ENCODE measurements at regions not wholly inside any gene's neighbourhood (a gene's known extent, or its start where the extent isn't known, plus 50 kb on each side); places are given as distances from the start of the nearest gene placed in this dataset.
A peak's percentile ranks its signal among the peaks of the same experiment; 100 is the strongest.
"Not testable (repeated sequence)": the region's sequence is repeated elsewhere in the genome, so short reads cannot be mapped to it uniquely, and the experiment has no call there.

DNA sequence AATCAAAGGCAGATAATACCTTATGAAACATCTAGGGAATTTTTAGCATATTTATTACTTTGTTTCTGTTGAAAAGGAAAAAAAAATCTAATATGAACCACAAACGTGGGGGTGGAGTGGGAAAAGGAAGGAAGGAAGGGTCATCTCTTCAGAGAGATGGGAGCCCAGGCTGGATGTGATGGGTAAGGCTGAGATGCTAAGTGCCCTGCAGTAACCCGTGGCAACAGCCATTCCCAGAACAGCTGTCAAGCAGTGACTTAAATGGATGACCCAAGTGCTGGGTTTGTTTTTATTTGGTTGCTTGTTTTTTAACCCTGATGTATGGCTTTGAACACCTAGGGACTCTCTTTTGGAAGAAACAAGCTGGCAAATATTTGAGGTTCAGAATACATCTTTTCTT lies 50.7 kb upstream of the KLF7 start:
- no peak for DNase-seq

DNA sequence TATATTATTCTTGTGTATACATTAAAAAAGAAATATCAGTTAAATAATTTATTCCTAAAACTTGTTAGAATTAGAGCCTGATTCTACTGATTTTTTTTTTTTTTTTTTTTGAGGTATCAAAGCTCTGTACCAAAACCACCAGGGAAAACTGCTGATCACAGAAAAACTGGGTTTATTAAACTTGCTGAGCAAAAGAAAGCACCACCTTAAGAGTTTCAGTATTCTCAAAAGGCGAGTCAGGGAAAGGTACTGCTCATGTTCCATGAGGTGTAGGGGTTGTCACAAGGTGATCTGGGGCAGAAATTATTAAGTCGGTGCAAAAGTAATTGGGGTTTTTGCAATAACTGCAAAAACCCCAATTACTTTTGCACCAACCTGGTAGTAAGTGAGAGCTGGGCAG lies 51.7 kb upstream of the KLF7 start:
- no peak for DNase-seq

DNA sequence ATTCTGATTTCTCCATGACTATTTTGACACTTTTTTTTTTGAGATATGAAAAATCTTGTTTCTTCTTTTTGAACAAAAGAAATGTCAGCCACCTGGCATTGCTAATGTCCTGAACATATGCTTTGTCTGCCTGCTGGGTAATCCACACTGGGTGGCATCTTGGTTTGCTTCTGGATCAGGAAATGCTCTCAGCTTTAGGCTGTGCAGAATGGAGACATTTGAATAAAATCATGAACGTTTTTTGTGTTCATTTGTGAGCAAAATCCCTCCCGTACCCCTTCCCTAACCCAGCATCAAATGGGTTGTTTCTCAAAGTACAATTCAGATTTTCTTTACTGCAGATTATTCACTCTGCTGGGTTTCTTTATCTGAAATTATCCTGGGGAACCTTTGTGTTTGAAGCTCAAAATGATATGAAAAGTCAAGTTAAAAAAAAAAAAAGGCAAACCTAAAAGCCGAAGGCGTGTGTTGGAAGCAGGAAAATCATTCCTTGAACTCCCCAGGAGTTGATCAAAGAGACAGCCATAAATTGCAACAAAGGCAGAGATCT lies 53.4 kb upstream of the KLF7 start:
- DNase-seq = no peak

DNA sequence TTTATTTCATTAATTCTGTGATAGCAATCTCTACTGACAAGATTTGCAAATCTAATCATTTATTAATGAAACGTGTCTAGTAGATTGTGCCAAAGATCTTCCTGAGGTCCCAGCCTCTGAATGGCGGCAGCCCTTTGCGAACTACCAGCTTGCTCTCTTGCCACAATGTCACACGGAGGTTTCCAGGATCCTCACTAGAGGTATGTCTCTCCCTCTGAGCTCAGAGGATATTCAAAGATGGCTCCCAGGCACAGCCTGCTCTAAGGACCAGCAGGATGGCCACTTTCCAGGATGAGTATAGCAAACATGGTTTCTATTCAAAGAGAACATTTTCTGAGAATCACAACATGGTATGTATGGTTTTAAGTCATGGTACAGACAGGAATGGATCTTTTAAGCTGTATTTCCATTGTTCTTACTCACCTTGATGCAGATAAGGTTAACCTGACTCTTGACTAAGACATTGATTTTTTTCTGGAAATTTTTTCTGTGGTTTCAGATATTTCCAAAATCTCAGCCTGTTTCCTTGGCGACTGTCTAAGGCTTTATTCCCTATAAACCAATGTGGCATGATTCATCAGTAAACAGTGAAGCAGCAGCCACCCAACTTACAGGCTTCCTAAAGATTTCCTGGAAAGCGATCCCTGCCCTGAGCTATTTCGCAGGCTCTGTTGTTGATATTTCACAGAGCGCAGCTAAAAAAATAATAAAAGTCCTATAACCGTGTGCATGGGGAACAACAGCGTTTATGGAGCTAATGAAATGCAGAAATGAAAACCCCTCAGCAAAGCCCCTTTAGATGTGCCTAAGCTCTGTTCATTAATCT lies 54.1 kb upstream of the KLF7 start:
- DNase-seq = no peak

DNA sequence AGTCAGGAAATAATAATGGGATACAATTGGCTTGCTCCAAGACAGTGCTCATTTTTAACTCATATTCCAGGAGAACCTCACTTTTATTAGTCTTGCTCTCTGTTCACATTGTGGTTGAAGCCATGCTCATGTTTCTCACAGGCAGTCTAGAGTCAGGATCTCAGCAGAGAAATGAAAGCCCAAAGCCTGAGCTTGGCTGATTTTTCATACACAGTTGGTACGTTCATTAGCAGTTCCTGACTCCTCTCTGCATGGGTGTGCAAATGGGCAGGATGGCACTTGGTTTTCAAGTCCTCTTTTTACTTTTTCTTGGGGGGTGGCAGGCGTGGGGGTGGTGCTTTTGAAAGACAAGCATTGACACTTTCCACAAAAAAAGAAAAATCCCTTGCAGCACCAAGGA lies 56.0 kb upstream of the KLF7 start:
- no peak for DNase-seq

DNA sequence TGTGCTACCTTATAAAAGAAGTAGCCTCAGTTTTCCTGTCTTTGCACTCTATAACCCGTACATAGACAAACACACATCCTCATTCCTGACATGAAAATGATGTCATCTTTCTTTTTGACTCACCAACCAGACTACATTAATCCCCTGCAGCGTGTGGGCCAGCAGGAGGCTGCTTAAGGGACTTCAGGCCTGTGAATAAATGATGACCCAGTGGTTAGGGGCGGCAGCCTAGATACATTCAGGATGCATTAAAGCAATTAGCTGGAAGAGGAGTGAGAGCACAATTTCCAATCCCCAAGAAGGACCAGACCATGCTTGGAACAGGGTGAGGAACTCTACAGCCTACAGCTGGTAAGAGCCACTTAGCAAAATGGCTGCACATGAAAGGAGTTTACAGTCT lies 57.3 kb upstream of the KLF7 start:
- peak; percentile 69 for DNase-seq

DNA sequence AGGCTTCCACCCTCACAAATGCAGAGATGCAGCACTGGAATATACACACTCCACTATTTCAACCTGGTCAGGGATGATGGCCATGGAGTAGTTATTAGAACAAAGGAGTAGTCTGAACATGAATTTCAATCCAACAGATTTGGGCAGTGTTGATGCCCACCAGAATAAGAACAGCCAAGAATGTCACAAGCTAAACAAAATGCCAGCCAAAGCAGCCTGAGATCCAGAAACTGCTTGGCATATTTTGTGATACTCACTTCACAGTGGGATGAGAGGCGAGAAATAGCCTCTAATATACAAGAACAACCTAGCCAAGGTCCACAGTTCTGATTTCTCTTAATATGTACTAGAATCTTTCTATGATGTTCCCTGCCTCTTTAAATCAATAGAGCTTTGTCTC lies 58.6 kb upstream of the KLF7 start:
- DNase-seq = no peak

DNA sequence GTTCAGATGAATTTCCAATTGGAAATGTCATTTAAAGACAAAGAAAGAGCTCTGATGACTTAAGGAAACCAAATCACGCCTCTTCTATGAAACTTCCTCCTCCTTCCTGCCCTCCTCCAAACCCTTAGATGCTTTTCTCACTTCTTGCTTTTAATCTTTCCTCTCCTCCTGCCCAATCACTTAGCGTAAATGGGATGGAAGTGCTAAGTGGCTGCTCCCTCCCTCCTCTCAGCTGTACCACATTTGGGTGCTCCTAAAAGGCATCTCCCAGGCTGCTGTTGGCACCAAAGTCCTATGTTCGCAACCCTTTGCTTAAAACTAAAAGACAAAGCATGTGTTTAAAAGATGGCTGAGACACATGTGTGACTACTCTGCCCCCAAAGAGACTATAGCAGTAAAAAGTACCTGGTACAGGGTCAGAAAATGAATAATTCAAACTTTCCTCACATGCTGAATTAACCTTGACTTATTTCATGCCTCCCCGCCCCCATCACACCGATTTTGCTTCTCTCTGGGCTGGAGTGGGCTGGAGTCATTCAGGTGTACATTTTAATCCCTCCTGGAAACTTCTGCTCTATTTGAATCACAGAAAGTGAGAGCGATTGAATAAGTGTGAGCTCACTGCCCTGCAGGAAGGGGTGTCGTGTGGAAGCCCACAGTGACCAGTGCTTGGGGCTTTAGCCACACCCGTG lies 59.2 kb upstream of the KLF7 start:
- DNase-seq = peak; percentile 42

DNA sequence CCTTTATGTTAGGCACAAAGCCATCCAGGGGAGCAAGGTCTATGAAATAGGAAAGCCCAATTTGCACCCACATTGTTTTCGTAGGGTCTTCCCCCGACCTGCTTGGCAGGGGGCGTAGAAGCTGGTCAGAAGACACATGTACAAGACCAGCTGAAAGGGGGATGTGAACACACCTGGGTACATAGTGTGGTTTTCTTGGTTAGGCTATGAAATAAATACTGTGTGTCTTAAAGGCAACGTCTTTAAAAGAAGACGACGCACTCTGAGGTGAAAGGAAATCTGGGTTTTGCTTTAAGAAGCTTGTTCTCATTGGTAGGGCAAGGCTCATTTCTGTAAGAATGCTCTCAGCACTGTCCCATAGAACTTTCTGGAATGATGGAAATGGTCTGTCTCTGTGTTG lies 60.0 kb upstream of the KLF7 start:
- no peak for DNase-seq

DNA sequence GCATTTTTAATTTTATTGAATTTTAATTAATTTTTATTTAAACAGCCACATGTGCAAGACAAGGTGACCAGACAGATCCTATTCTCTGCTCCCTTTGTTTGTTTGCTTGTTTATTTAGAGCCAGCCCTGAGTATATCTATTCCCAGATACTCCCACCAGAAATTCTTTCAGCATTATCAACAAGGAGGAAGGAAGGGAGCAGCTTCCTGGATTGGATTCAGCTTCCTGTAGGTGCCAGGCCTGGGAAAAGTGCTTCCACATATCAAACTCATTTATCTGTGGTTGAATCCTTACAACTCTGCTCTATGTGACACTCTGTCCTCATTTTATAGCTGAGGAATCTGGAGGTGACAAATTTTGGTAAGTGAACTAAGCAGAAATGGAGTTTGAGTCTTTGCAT lies 60.5 kb upstream of the KLF7 start:
- no peak for DNase-seq

DNA sequence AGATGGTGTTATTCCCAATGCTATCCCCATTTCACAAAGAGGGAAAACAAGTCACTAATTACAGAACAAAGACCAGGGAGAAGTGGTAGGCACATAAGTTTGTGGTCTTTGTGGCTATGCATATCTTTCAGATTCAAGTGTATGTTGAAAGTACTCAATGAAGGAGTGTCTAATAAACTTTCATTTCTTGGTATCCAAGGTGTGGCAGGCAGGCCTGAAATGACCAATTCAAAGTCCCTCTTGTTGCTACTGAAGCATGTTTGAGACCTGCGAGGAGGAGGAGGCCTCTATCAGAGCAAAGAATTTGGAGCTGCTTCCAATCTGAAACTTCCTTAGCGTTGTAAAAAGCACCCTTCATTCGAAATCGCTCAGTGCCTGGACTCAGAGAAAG lies 60.9 kb upstream of the KLF7 start:
- DNase-seq = no peak

DNA sequence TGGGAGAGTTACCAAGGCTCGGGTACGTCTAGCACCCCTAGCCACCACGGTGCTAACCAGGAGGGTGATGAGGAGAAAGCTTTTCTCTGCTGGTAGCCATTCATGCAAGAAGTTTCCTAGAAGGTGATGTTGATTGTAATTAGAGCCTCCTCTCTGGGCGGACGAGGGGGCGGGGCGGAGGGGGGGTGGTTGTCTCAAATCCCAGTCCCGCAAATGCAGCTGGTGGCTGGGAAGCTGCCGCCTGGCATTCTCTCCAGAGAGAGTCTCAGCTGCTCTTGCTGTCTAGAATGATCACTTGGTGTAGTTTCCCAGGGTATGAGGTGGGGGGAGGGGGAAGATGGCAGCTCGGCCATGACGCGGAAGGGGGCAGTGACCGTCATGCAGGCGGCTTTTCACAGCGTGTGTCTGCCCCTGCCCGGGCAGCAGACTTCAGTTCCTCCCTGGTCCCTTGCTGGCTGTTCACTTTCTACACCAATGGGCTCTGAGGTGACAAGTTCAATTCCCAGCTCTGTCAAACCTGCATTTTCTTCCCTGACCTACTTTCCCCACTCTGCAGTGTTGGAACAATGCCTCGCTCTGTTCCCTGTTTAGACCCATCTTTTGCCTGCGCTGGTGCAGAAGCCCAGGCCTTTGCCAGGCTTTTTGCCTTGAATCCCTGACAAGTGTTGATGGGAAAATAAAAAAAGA lies 61.5 kb upstream of the KLF7 start:
- DNase-seq = no peak

DNA sequence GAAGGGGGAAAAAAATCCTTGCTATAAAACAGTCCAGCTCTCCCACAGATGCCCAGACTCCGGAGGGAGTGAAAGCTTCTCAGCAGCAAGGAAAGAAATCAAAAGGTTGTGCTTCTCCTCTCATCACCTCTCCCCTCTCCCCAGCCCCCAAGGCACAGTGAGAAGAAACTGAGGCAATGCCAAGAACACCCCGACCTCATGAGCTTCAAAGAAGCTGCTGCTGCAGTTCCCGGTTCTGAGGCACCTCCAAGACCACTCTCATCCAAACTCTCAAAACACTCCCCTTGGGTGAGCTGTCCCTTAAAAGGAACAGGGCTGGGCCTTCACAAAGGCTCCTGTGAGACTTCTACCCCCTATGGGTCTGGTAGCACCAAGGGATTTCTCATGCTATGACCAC lies 62.0 kb upstream of the KLF7 start:
- no peak for DNase-seq

DNA sequence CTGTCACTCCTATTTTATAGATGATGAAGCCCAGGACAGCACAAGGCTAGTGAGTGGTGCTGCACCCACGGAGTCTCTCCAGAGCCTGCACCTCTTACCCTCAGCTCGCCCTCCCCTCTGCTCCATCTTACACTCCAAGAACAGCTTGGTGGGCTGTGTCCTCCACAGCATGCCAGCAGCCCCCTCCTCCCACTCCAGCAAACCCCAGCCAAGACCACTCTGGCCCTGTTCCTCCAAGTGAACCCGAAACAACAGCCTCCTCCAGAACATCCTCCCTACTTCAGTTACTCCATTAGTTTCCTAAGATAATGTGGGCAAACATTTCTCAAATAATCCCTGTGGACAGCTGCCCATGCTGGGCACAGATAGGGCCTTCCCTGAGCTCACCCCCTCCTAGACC lies 62.7 kb upstream of the KLF7 start:
- DNase-seq = no peak

DNA sequence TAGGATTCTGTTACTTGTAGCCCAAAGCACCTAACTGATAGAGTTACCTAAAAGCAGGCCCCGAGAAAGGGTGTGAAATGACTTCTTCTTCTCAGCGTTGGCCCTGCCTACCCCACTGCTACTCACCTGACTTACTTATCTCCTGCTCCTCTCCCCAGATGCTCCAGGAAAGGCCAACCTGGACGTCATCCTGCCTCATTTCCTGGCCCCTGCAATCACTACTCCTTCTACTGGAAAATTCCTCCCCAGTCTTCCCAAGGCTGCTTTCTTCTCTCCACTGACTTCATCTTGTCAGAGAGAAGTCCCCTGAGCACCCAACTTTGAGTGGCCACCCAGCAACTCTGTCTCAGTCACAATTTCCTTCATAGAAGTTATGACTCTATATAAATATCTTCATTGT lies 63.4 kb upstream of the KLF7 start:
- no peak for DNase-seq

DNA sequence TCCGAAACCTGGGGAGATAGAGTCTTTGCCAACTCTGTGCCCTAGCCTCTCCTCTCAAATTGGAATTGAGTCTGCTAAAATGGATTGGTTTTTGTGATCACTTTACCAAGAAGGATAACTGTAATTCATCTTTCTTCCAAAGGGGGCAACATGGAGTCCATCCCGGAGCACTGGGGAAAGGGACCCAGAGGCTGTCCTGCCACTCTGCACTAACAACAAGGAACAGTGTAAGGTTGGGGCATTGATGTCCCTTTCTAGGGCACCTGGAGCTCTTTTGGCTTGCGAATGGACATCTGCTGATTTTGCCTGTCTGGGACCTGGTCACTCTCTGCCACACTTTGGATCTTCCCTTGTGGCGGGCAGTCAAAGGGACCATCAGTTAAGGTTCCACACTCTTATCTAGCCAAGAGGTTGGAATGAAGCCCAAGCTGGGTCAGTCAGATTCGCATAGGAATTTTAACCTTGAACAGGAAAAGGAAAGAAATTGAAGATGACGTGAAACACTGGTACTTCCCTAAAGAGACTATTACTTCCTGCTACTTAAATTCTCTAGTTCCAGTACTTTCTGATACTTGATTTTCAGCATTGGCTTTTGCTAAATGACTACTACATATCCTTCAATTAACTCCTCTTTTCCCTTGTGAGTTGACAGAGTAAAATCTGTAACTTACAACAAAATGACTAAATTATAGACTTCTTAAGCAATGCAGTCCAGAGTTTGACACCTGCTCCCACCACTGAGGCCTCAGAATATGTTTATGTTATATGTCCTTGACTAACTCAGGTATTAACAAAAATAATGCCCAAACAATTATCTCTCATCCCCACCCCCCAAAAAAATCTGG lies 64.7 kb upstream of the KLF7 start:
- DNase-seq = no peak

DNA sequence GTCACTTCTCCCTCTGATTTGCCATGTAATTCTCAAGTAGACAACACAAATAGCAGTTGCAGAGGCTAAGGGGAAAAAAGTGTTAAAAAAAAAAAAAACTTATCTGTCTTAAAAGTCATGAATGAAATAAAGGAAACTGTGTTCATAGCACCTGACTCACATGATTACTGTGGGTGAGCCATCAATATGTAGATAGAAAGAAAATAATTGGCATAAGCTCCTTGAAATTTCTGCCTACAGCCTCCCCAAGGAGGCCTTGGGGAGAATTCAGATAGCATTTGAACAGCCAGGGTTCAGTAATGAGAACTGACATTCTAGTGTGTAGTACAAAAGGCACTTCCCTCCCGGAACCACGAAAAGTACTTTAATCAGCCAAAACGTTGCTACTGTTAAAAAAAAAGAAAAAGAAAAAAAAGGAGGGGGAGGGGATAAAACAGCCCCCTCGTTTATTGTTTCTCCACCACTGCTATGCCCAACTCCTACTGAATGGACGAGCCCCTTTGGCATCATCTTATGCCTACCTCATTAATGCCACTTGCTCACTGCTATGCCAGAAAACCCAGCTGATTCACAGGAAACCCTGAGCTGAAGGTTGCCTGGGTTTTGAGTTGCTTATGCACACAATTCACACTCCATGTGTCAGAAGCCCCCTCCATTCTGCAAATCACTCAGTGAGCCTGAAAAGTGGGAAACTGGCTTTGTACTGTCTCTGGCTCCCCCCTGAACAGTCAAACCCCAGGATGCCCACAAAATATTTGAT lies 65.5 kb upstream of the KLF7 start:
- no peak for DNase-seq

DNA sequence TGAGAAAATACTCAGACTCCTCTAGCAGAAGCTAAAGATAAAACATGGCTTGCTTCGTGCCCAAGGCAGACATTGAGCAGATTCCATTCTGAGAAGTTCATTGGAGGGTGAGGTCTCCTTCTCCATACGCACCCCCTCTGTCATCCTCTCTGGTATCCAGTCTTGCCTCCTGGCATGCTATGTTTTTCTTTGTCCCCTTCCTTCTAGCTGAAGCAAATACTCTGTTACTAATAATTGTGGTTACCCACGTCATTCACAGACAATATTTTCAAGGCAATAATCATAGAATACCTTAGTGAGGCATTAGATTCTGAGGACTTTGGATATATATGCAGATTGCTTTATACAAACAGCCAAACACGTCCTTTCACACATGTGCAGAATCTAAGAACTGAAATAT lies 66.2 kb upstream of the KLF7 start:
- no peak for DNase-seq

DNA sequence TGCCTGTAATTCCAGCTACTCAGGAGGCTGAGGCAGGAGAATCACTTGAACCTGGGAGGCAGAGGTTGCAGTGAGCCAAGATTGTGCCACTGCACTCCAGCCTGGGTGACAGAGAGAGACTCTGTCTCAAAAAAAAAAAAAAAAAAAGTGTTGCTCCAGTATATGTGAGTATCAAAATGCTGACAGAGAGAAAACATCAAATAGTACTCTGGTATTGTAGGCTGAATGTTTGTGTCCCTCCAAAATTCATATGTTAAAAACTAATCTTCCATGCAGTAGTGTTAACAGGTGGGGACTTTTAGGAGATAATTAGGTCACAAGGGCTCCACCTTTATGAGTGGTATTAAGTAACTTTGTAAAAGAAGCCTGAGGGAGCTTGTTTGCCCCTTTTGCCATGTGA lies 67.4 kb upstream of the KLF7 start:
- not testable (repeated sequence) for DNase-seq

DNA sequence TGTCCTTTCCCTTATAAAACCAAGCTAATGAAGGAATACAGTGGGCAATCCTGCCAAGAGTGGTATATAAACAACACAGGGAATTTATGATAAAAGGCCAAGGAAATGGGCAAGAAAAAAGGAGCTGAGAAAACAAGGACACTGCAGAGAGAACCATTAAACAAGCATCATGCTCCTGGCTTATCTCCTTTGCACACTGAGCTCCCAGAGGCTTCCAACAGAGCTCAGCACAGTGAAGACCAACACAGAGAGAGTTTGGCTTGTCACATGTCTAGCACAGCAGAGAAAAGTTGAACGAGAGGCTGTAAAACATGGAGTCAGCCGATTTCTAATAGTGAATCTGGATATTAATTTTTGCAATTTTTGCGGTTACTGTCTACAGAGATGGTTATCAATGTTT lies 68.0 kb upstream of the KLF7 start:
- no peak for DNase-seq

DNA sequence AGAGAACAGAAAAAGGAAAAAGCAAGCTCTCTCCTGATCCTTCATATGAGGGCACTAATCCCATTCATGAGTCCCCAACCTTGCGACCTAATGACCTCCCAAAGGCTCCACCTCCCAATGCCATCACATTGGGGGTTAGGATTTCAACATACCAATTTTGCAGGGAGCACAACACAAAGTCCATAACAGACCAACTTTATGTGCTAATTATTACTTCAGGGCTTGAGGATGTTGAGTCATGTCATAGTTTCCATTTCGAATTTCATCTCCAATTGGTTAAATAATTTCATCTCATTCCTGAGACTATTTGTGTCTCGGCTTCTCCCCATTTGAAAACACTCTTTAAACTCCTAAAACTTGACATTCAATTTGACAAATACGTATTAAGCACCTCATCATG lies 69.9 kb upstream of the KLF7 start:
- peak; percentile 85 for DNase-seq
